ENCODE measurements at regions not wholly inside any gene's neighbourhood (a gene's known extent, or its start where the extent isn't known, plus 50 kb on each side); places are given as distances from the start of the nearest gene placed in this dataset.
"Not testable (repeated sequence)": the region's sequence is repeated elsewhere in the genome, so short reads cannot be mapped to it uniquely, and the experiment has no call there.

- no peak for DNase-seq (ENCODE audit: low read depth)
- no peak for TF ChIP-seq CTCF (IDR thresholded peaks at IDR 0.05; ENCODE audit: low read depth, low read length, missing control alignments)
These were observed 144.9 kb downstream of the THBS2 start for GRCh38 chr6:169108753-169109152.

GRCh38 chr6:169106176-169106575 is 147.5 kb downstream of the THBS2 start:
- TF ChIP-seq CTCF (IDR thresholded peaks at IDR 0.05; ENCODE audit: low read depth, low read length, missing control alignments): no peak
- H3K4me3 ChIP-seq (ENCODE audit: low read depth, low read length): no peak overlapping the region
- DNase-seq (ENCODE audit: low read depth): no peak

More at GRCh38 chr6:169108753-169109152, 144.9 kb downstream of the THBS2 start:
- H3K4me3 ChIP-seq (ENCODE audit: low read depth, low read length): no peak overlapping the region

GRCh38 chr6:169101981-169102380 is 151.7 kb downstream of the THBS2 start:
- no peak overlapping the region for H3K4me3 ChIP-seq (ENCODE audit: low read depth, low read length)
- no peak for TF ChIP-seq CTCF (IDR thresholded peaks at IDR 0.05; ENCODE audit: low read depth, low read length, missing control alignments)
- DNase-seq (ENCODE audit: low read depth): no peak

- TF ChIP-seq CTCF (IDR thresholded peaks at IDR 0.05; ENCODE audit: low read depth, low read length, missing control alignments): no peak
- H3K4me3 ChIP-seq (ENCODE audit: low read depth, low read length): no peak overlapping the region
- no peak for DNase-seq (ENCODE audit: low read depth)
These were observed 152.4 kb downstream of the THBS2 start for GRCh38 chr6:169101036-169101805.

DNA sequence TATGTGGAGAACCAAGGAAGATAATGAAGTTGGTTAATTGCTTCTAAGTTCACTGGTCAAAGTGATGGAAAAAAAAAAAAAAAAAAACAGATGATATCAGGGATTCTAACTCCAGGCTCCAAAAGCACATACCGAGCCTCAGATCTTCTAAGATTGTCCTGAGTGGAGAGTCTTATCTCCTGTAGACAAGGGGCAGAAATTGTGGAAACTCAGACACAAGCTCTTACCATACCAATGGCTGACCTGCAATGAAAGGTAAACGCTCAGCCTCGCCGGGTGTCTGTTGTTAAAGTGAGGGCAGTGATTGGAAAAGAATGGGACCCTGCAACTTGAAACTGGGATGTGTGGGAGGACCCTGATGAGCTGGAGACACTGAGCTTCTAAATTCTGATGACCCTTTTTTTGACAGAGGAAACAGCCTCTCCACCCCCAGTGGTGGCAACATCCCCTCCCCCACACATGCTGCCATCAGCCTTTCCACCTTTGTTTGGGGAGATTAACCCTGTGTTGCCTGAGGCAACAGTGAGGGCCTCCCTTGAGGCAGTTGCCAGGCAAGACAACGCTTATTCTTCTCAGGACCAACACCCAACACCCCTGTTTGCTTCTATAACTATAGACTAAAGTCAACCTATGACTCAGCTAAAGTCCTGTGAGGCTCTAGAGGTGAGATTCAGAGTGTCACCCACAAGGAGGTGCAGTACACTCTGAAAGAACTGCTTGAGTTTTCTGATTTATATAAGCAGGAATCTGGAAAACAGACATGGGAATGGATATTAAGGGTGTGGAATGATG is 154.0 kb downstream of the THBS2 start:
- no peak for DNase-seq (ENCODE audit: low read depth)
- TF ChIP-seq CTCF (IDR thresholded peaks at IDR 0.05; ENCODE audit: low read depth, low read length, missing control alignments): no peak
- H3K4me3 ChIP-seq (ENCODE audit: low read depth, low read length): no peak overlapping the region

DNA sequence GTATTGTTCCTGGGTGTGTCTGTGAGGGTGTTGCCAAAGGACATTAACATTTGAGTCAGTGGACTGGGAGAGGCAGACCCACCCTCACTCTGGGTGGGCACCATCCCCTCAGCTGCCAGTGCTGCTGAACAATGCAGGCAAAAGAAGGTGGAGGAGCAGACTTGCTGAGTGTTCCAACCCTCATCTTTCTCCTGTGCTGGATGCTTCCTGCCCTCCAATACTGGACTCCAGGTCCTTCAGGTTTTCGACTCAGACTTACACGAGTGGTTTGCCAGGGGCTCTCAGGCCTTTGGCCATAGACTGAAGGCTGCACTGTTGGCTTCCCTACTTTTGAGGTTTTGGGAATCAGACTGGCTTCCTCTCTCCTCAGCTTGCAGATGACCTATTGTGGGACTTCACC is 155.0 kb downstream of the THBS2 start:
- H3K4me3 ChIP-seq (ENCODE audit: low read depth, low read length); DNase-seq (ENCODE audit: low read depth): not testable (repeated sequence)

DNA sequence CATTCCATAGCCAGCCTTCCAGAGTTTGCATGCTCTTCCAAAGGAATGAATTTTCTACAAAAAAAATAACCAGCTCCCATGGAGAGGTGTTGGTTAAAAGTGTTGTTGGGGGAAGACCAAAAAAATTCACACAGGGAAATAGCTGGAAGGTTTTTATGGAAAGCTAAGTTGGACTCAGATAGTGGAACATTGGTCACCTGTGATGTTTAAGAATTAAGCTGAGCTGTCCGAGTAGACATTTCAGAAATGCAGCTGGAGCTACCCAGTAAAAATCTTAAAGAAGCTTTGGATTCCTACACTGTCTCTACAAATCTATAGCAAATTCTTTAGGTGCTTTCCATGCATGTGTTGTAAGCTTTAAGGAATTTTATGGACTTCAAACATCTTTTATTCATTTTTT is 155.5 kb downstream of the THBS2 start:
- no peak for TF ChIP-seq CTCF (IDR thresholded peaks at IDR 0.05; ENCODE audit: low read depth, low read length, missing control alignments)
- DNase-seq (ENCODE audit: low read depth): no peak
- H3K4me3 ChIP-seq (ENCODE audit: low read depth, low read length): no peak overlapping the region
